Astrocyte of the cerebellum (primary cell): ENCODE measurements at regions not wholly inside any gene's neighbourhood (a gene's known extent, or its start where the extent isn't known, plus 50 kb on each side); places are given as distances from the start of the nearest gene placed in this dataset.

Experiments used
- DNase-seq: peaks from one replicate; pipeline ENCODE4 v3.0.0-alpha.2; 2011; ENCODE audit warnings: low read depth
- H3K4me3 ChIP-seq: 2 replicates; pipeline ENCODE4 v1.5.1; 2011; ENCODE audit warnings: mild to moderate bottlenecking, low read depth, low read length, moderate library complexity
- CTCF ChIP-seq: IDR thresholded peaks from 2 replicates; pipeline ENCODE4 v1.5.1; 2012; ENCODE audit warnings: low read length, low read depth, moderate library complexity, mild to moderate bottlenecking; ENCODE audit errors: missing control alignments
- in situ Hi-C: cut with HindIII; loops from 2 replicates; pipeline ENCODE4 v1.10.0; 2017; ENCODE audit warnings: low sequenced_read_pairs

DNA sequence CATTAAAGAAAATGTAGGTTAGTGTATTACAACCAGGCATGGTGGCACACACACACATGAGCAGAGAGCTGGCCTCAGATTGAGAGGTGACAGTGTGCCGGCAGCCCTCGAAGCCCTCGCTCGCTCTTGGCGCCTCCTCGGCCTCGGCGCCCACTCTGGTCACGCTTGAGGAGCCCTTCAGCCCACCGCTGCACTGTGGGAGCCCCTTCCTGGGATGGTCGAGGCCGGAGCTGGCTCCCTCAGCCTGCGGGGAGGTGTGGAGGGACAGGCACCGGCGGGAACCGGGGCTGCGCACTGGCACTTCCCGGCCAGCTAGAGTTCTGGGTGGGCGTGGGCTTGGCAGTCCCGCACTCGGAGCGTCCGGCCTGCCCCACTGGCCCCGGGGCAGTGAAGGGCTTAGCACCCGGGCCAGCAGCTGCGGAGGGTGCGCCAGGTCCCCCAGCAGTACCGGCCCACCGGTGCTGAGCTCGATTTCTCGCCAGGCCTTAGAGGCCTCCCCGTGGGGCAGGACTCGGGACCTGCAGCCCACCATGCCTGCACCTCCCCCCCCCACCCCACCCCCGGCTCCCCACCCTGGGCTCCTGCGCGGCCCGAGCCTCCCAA, 80.4 kb upstream of the TMEM158 start:
- DNase-seq, result no peak
- H3K4me3 ChIP-seq, result no peak overlapping the region
- TF ChIP-seq CTCF, result no peak
- in situ Hi-C loops, result no loop called here

- in situ Hi-C loops, result no loop called here
- no peak overlapping the region for H3K4me3 ChIP-seq
- no peak for TF ChIP-seq CTCF
- no peak for DNase-seq
These were observed 78.5 kb upstream of the LARS2 start for GRCh38 chr3:45309876-45310275.

- no peak for TF ChIP-seq CTCF
- no peak overlapping the region for H3K4me3 ChIP-seq
- DNase-seq, result no peak
- in situ Hi-C loops, result no loop called here
These were observed 77.0 kb upstream of the LARS2 start for GRCh38 chr3:45311327-45311726.

GRCh38 chr3:45311953-45312801, 76.2 kb upstream of the LARS2 start:
- H3K4me3 ChIP-seq, result no peak overlapping the region
- no peak for DNase-seq
- in situ Hi-C loops, result no loop called here
- TF ChIP-seq CTCF, result no peak

DNA sequence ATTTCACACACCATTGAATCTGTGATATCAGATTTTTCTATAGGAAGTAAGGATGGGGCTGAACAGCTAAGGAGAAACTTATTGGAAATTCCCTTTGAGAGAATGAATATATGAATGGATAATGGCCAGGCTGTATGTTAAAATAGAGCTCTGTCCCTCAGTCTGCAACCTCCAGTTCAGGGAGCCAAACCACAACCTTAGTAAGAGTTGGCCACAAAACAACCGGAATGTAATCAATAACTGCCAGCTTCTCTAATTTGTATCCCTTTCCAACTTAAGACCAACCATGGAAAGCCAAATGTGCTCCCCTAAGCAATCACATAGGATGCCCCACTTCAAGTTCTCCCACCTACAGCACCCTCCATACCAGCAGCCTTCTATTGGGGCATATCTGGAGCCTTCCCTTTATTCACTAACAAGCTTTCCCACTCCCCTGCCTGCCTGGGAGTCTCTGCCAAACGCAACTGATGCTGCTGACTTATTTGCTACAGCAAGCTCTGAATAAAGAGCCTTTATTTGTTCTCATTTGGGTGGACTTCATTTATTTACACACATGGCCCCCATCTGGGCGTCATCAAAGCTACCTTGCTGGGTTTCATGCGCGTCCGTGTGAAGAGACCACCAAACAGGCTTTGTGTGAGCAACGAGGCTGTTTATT, 75.4 kb upstream of the LARS2 start:
- in situ Hi-C loops, result no loop called here
- no peak for DNase-seq
- no peak for TF ChIP-seq CTCF
- no peak overlapping the region for H3K4me3 ChIP-seq

- no peak overlapping the region for H3K4me3 ChIP-seq
- no peak for TF ChIP-seq CTCF
- no peak for DNase-seq
- in situ Hi-C loops, result no loop called here
These were observed 74.5 kb upstream of the LARS2 start for GRCh38 chr3:45313743-45314403.
